Activated CD8-positive, alpha-beta memory T cell treated with anti-CD3 and anti-CD28 coated beads for 4 hours (primary cell): ENCODE measurements at regions not wholly inside any gene's neighbourhood (a gene's known extent, or its start where the extent isn't known, plus 50 kb on each side); places are given as distances from the start of the nearest gene placed in this dataset.

Experiments used
- DNase-seq, 2 donors: peaks; one replicate each; pipeline ENCODE4 v3.0.0-alpha.2; 2020; ENCODE audit warnings: low read depth in 2 of 2

GRCh38 chr2:128469203-128469602, 150.5 kb upstream of the HS6ST1 start:
- no peak for DNase-seq

GRCh38 chr2:128469875-128470274, 151.2 kb upstream of the HS6ST1 start:
- DNase-seq, result no peak

GRCh38 chr2:128472789-128473174, 154.1 kb upstream of the HS6ST1 start:
- DNase-seq, result no peak

- peak in 1 of 2 donors; percentile 8 for DNase-seq
These were observed 154.7 kb upstream of the HS6ST1 start for GRCh38 chr2:128473175-128474035.

GRCh38 chr2:128474036-128474955, 155.6 kb upstream of the HS6ST1 start:
- no peak for DNase-seq

- no peak for DNase-seq
These were observed 156.3 kb upstream of the HS6ST1 start for GRCh38 chr2:128474962-128475361.

GRCh38 chr2:128475427-128476211, 157.0 kb upstream of the HS6ST1 start:
- DNase-seq, result no peak

GRCh38 chr2:128477026-128477820, 158.6 kb upstream of the HS6ST1 start:
- no peak for DNase-seq

GRCh38 chr2:128477891-128478290, 159.2 kb upstream of the HS6ST1 start:
- no peak for DNase-seq

GRCh38 chr2:128485761-128486639, 167.3 kb upstream of the HS6ST1 start:
- no peak for DNase-seq

- no peak for DNase-seq
These were observed 168.1 kb upstream of the HS6ST1 start for GRCh38 chr2:128486640-128487375.

GRCh38 chr2:128487650-128488387, 169.2 kb upstream of the HS6ST1 start:
- DNase-seq, result no peak

- no peak for DNase-seq
These were observed 169.8 kb upstream of the HS6ST1 start for GRCh38 chr2:128488434-128488833.

- no peak for DNase-seq
These were observed 171.0 kb upstream of the HS6ST1 start for GRCh38 chr2:128489526-128490273.

- no peak for DNase-seq
These were observed 171.7 kb upstream of the HS6ST1 start for GRCh38 chr2:128490321-128490720.

GRCh38 chr2:128490881-128491691, 172.4 kb upstream of the HS6ST1 start:
- no peak for DNase-seq

- no peak for DNase-seq
These were observed 173.1 kb upstream of the HS6ST1 start for GRCh38 chr2:128491692-128492244.
